BLaER1 (cell line): ENCODE measurements at regions not wholly inside any gene's neighbourhood (a gene's known extent, or its start where the extent isn't known, plus 50 kb on each side); places are given as distances from the start of the nearest gene placed in this dataset.

Source experiments
- H3K27ac ChIP-seq: shearing (Covaris generic); formaldehyde crosslinking; 2 replicates; pipeline ENCODE4 v1.8.1; 2022
- H3K27me3 ChIP-seq: shearing (Covaris generic); formaldehyde crosslinking; 2 replicates; pipeline ENCODE4 v1.8.1; 2022
- H3K36me3 ChIP-seq: shearing (Covaris generic); formaldehyde crosslinking; 2 replicates; pipeline ENCODE4 v1.8.1; 2022
- H3K4me1 ChIP-seq: shearing (Covaris generic); formaldehyde crosslinking; 2 replicates; pipeline ENCODE4 v1.8.1; 2022
- H3K4me2 ChIP-seq: shearing (Covaris generic); formaldehyde crosslinking; 2 replicates; pipeline ENCODE4 v1.8.1; 2022
- H3K4me3 ChIP-seq: shearing (Covaris generic); formaldehyde crosslinking; 2 replicates; pipeline ENCODE4 v1.8.1; 2022
- H3K9ac ChIP-seq: shearing (Covaris generic); formaldehyde crosslinking; 2 replicates; pipeline ENCODE4 v1.8.1; 2022
- H3K9me3 ChIP-seq: shearing (Covaris generic); formaldehyde crosslinking; 2 replicates; pipeline ENCODE4 v1.8.1; 2022
- H4K20me1 ChIP-seq: shearing (Covaris generic); formaldehyde crosslinking; 2 replicates; pipeline ENCODE4 v1.8.1; 2022
- Cebpa-rat ChIP-seq: shearing (Covaris generic); IDR thresholded peaks from 2 replicates; pipeline ENCODE4 v1.8.1; 2022

DNA sequence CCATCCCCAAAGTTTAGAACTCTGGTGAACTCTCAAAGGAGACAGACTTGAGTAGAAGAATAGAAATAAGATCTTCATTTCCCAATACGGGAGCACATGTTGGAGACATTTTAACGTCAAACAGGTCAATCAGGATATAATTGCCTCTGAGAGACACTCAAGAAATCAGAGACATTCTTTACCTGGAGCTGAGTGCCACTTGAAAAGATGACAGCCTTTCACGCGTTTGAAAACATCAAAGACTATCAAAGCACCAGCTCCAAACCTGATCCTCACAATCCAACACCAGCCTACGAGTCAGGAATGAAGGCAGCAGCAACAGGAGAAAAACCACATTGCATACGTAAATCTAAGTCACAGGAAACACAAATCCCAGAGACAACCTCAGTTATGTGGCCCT is 571.5 kb upstream of the CDH4 start:
- H3K9me3 ChIP-seq = no peaks in the 10 kb centered on the region

DNA sequence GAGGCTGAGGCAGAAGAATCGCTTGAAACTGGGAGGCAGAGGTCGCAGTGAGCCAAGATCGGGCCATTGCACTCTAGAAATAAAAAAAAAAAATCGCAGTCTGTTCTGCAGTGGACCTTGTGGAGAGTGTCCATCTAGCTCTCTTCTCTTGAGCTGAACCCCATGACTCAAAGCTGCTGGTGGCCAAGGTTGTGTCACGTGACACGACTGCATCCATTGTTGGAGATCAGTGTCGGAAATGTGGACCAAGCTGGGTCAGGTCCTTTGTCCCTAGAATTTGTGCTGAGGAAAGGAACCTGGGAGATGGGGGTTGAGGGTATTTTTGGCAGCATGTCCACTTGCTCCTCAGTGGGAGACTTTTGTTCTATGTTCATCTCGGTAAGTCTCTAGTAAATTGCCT is 564.8 kb upstream of the CDH4 start:
- peaks cover 20% of the 10 kb centered on the region for H3K4me1 ChIP-seq
- no peak overlapping the region for H3K27ac ChIP-seq
- no peaks in the 10 kb centered on the region for H4K20me1 ChIP-seq
- H3K36me3 ChIP-seq = no peaks in the 10 kb centered on the region
- H3K4me2 ChIP-seq = no peak overlapping the region
- H3K27me3 ChIP-seq = no peaks in the 10 kb centered on the region
- TF ChIP-seq Cebpa-rat = no peak
- no peaks in the 10 kb centered on the region for H3K9me3 ChIP-seq
- no peak overlapping the region for H3K9ac ChIP-seq
- no peak overlapping the region for H3K4me3 ChIP-seq

More for the DNA sequence above, 571.5 kb upstream of the CDH4 start:
- Histone ChIP-seq H4K20me1 (no peaks in the 10 kb centered on the region), H3K4me2 (no peak overlapping the region), H3K4me3 (no peak overlapping the region), H3K27ac (no peak overlapping the region), H3K4me1 (peaks cover 20% of the 10 kb centered on the region), H3K9ac (no peak overlapping the region), H3K27me3 (no peaks in the 10 kb centered on the region), H3K36me3 (no peaks in the 10 kb centered on the region)
- no peak for TF ChIP-seq Cebpa-rat

DNA sequence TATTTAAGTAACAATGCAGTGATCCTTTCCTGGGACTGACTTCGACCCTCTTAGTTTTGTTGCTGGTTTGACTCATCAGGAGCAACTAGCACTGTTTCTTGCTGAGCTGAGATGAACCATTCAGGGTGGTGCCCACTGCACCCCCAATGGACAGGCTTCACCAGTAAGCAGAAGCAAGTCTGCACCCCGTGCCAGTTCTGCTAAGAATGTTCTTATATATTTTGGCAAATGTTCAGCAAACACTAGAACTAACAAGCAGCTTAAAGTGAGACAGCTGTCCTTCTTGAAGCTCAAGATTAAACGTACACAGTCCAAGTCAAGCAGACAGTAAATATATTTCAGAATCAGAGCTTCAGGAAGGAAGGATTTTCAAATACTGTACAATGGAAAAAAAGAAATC is 561.3 kb upstream of the CDH4 start:
- Histone ChIP-seq H3K27me3 (no peaks in the 10 kb centered on the region), H3K4me2 (no peak overlapping the region), H4K20me1 (no peaks in the 10 kb centered on the region), H3K27ac (no peak overlapping the region), H3K4me1 (no peaks in the 10 kb centered on the region), H3K9me3 (no peaks in the 10 kb centered on the region), H3K36me3 (no peaks in the 10 kb centered on the region), H3K4me3 (no peak overlapping the region), H3K9ac (no peak overlapping the region)
- no peak for TF ChIP-seq Cebpa-rat

DNA sequence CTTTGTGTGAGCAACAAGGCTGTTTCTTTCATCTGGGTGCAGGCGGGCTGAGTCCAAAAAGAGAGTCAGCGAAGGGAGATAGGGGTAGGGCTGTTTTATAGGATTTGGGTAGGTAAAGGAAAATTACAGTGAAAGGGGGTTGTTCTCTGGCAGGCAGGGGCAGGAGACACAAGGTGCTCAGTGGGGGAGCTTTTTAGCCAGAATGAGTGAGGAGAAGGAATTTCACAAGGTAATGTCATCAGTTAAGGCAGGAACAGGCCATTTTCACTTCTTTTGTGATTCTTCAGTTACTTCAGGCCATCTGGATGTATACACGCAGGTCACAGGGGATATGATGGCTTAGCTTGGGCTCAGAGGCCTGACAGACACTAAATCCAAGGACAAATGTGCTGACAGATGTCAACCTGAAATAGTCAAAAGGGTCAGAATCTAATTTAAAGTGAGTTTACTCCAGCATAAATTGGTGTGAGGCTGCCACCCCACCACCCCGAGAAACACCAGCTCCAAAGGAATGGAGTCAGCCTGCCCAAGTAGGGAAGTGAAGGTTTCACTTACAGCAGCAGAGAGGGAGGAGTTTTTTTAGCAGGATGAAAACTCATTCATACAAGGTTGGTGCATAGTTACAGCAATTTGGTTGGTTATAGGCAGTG is 560.0 kb upstream of the CDH4 start:
- H4K20me1 ChIP-seq = no peaks in the 10 kb centered on the region
- no peak for TF ChIP-seq Cebpa-rat
- H3K9me3 ChIP-seq = no peaks in the 10 kb centered on the region
- no peak overlapping the region for H3K27ac ChIP-seq
- no peak overlapping the region for H3K9ac ChIP-seq
- no peaks in the 10 kb centered on the region for H3K4me1 ChIP-seq
- H3K27me3 ChIP-seq = no peaks in the 10 kb centered on the region
- H3K4me3 ChIP-seq = no peak overlapping the region
- no peak overlapping the region for H3K4me2 ChIP-seq
- no peaks in the 10 kb centered on the region for H3K36me3 ChIP-seq

- no peak for TF ChIP-seq Cebpa-rat
- H3K9me3 ChIP-seq = no peaks in the 10 kb centered on the region
- no peak overlapping the region for H3K4me2 ChIP-seq
- no peaks in the 10 kb centered on the region for H3K4me1 ChIP-seq
- H3K27ac ChIP-seq = no peak overlapping the region
- no peak overlapping the region for H3K4me3 ChIP-seq
- H4K20me1 ChIP-seq = no peaks in the 10 kb centered on the region
- no peak overlapping the region for H3K9ac ChIP-seq
- no peaks in the 10 kb centered on the region for H3K36me3 ChIP-seq
- H3K27me3 ChIP-seq = no peaks in the 10 kb centered on the region
Observed at GRCh38 chr20:60693496-60694133, 558.4 kb upstream of the CDH4 start.

- Histone ChIP-seq H3K27me3 (no peaks in the 10 kb centered on the region), H3K4me2 (no peak overlapping the region), H3K4me1 (no peaks in the 10 kb centered on the region), H3K9me3 (no peaks in the 10 kb centered on the region), H3K27ac (no peak overlapping the region), H3K9ac (no peak overlapping the region), H4K20me1 (no peaks in the 10 kb centered on the region), H3K36me3 (no peaks in the 10 kb centered on the region), H3K4me3 (no peak overlapping the region)
- TF ChIP-seq Cebpa-rat = no peak
Observed at GRCh38 chr20:60694763-60695162, 557.3 kb upstream of the CDH4 start.

DNA sequence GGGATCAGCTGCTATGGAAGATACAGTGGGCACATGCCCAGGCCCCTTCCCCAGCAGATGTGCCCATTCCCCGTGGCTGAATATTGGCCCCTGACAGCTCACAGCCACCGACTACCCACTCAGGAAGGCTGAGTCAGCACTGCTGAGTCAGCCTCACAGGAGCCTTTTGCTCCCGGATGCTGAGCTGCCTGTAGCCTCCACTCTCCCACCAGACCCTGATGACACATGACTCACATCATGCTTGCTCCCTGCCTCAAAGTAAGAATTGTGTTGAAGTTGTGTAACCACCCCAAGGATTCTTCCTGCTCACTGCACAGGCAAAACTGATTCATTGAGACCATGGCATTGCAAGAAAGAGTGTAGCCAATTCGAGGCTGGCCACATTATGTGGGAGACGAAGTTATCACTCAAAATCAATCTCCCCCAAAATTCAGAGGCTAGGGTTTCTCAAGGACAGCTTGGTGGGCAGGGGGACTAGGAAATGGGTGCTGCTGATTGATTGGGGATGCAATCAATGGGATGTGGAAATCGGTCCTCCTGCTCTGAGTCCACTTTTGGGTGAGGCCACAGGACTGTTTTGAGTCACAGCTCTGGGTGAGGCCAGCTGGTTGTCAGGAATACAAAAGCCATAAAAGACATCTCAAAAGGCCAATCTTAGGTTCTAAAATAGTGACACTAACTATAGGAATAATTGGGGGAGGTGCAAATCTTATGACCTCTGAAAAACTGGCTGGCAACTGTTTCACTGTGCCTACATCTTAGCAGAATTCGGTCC is 556.6 kb upstream of the CDH4 start:
- no peak overlapping the region for H3K27ac ChIP-seq
- TF ChIP-seq Cebpa-rat = no peak
- H3K4me1 ChIP-seq = no peaks in the 10 kb centered on the region
- H3K4me2 ChIP-seq = no peak overlapping the region
- H4K20me1 ChIP-seq = no peaks in the 10 kb centered on the region
- H3K4me3 ChIP-seq = no peak overlapping the region
- no peaks in the 10 kb centered on the region for H3K36me3 ChIP-seq
- H3K27me3 ChIP-seq = no peaks in the 10 kb centered on the region
- no peak overlapping the region for H3K9ac ChIP-seq
- H3K9me3 ChIP-seq = no peaks in the 10 kb centered on the region

DNA sequence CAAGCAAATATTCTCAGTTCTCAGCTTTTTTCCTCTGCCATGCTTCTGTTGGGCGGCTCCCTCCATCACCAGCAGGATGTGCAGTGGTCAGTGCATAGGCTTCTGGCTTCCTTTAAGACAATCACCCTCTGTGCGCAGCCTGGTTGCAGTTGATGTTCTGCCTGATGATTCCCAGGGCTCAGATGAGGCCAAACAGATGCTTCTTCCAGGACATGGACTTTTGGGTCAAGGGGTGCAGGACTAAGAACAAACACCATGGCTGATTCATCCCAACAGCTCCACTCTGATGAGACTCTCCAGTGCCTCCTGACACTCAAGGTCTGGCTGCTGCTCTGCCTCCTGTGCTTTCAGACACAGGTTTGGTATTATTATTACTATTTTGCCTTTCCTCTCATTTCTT is 554.8 kb upstream of the CDH4 start:
- no peak overlapping the region for H3K27ac ChIP-seq
- no peaks in the 10 kb centered on the region for H4K20me1 ChIP-seq
- H3K9ac ChIP-seq = no peak overlapping the region
- no peak for TF ChIP-seq Cebpa-rat
- H3K27me3 ChIP-seq = no peaks in the 10 kb centered on the region
- H3K9me3 ChIP-seq = no peaks in the 10 kb centered on the region
- no peaks in the 10 kb centered on the region for H3K4me1 ChIP-seq
- H3K4me2 ChIP-seq = no peak overlapping the region
- H3K4me3 ChIP-seq = no peak overlapping the region
- no peaks in the 10 kb centered on the region for H3K36me3 ChIP-seq

DNA sequence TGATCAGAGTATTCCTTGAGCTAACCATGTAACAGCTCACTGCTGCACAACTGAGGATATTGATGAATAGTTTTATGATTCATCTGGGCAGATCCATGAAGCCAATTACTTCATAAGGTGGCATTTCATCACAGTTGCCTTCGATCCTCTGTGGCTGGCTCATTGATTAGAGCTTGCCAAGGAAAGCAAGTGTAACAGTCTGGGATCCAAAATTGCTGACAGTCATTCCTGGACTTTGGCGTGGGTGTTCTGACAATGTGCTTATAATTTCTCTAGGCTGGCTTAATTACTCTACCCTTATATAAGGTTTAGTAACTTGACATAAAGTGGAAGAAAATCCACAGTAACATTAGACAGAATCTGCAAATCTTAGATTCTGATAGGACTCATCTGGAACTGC is 551.3 kb upstream of the CDH4 start:
- TF ChIP-seq Cebpa-rat = no peak
- H3K27me3 ChIP-seq = no peaks in the 10 kb centered on the region
- no peaks in the 10 kb centered on the region for H3K4me1 ChIP-seq
- H3K4me3 ChIP-seq = no peak overlapping the region
- H3K9me3 ChIP-seq = no peaks in the 10 kb centered on the region
- H3K4me2 ChIP-seq = no peak overlapping the region
- H3K27ac ChIP-seq = no peak overlapping the region
- no peak overlapping the region for H3K9ac ChIP-seq
- no peaks in the 10 kb centered on the region for H4K20me1 ChIP-seq
- no peaks in the 10 kb centered on the region for H3K36me3 ChIP-seq

DNA sequence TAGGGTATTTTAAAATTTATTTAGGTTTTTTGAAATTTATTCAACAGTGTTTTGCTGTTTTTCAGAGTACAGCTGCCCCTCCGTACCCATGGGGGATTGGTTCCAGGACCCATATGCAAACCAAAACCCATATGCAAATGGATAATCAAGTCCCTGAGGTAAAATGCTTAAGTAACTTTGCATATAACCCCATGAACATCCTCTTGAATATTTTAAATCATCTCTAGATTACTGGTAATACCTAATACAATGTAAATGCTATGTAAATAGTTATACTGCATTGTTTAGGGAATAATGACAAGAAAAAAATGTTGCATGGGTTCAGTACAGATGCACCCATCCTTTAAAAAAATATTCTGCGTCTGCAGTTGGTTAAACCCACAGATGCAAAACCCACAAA is 547.9 kb upstream of the CDH4 start:
- Histone ChIP-seq H3K27ac (no peak overlapping the region), H4K20me1 (no peaks in the 10 kb centered on the region), H3K9me3 (no peaks in the 10 kb centered on the region), H3K9ac (no peak overlapping the region), H3K4me1 (no peaks in the 10 kb centered on the region), H3K27me3 (no peaks in the 10 kb centered on the region), H3K36me3 (no peaks in the 10 kb centered on the region), H3K4me3 (no peak overlapping the region), H3K4me2 (no peak overlapping the region)
- TF ChIP-seq Cebpa-rat = no peak
